ENCODE measurements at regions not wholly inside any gene's neighbourhood (a gene's known extent, or its start where the extent isn't known, plus 50 kb on each side); places are given as distances from the start of the nearest gene placed in this dataset.

DNA sequence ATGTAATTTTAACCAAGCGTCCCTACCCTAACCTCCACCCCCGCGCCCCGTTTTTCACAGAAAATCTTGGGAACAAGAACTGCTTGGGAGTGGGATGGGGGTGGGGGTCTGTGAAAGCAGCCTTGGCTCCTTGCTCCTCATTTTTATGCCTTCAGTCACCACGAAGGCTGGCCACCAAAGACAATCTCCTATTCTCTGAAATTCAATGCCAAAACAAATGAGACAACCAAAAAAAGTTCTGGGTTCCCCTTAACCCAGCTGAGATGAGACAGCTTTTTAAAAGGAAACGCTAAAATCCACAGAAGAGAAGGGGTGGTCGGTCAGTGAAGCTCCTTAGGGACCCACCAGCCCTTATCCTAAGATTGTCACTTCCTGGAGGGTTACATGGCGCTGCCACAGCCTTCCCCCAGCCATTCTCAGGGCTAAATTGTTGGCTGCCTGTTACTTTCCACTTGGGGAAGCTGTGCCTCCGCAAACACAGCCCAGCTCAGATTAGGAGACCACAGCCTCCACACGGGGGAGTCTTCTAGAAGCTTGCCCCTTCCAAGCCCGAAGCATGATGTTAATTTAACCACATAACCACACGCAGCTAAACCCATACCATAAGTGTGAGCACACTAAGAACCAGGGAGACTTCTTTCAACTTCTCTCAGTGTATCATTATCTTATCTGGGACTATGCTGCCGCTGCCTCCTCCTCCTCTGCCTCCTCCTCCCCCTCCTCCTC, 136.3 kb downstream of the FOXD1 start:
- TF ChIP-seq POLR2AphosphoS5 (IDR thresholded peaks at IDR 0.05; ENCODE audit: low read depth, low read length) (no peak), POLR2A (IDR thresholded peaks at IDR 0.05; ENCODE audit: low read depth, low read length) (no peak)

Measured in GM12891 (cell line).